KOPT-K1 (cell line): ENCODE measurements at regions not wholly inside any gene's neighbourhood (a gene's known extent, or its start where the extent isn't known, plus 50 kb on each side); places are given as distances from the start of the nearest gene placed in this dataset.

Experiments used
- H3K27ac ChIP-seq: fragments of 200-600 bp; sonication (generic); 2 replicates; pipeline ENCODE4 v1.5.1; 2016; ENCODE audit warnings: antibody characterized with exemption, mild to moderate bottlenecking, low read depth, low read length; ENCODE audit not compliant: poor library complexity, severe bottlenecking
- H3K36me3 ChIP-seq: fragments of 200-600 bp; sonication (generic); 2 replicates; pipeline ENCODE4 v1.5.1; 2017; ENCODE audit warnings: antibody characterized with exemption, mild to moderate bottlenecking, low read length, moderate library complexity; ENCODE audit not compliant: insufficient read depth
- H3K9me3 ChIP-seq: fragments of 200-600 bp; sonication (generic); 2 replicates; pipeline ENCODE4 v1.5.1; 2017; ENCODE audit warnings: antibody characterized with exemption, low read length, mild to moderate bottlenecking; ENCODE audit not compliant: insufficient read depth, poor library complexity, severe bottlenecking

GRCh38 chr6:104572901-104573300, 286.8 kb downstream of the HACE1 start:
- Histone ChIP-seq H3K36me3 (no peaks in the 10 kb centered on the region), H3K27ac (no peak overlapping the region), H3K9me3 (no peaks in the 10 kb centered on the region)

- H3K36me3 ChIP-seq: no peaks in the 10 kb centered on the region
- no peak overlapping the region for H3K27ac ChIP-seq
- H3K9me3 ChIP-seq: no peaks in the 10 kb centered on the region
Measured at GRCh38 chr6:104566411-104566810, 293.3 kb downstream of the HACE1 start.

GRCh38 chr6:104563306-104563705, 296.4 kb downstream of the HACE1 start:
- no peaks in the 10 kb centered on the region for H3K9me3 ChIP-seq
- H3K27ac ChIP-seq: no peak overlapping the region
- H3K36me3 ChIP-seq: no peaks in the 10 kb centered on the region

GRCh38 chr6:104559435-104560202, 300.1 kb downstream of the HACE1 start:
- Histone ChIP-seq H3K9me3 (no peaks in the 10 kb centered on the region), H3K36me3 (no peaks in the 10 kb centered on the region), H3K27ac (no peak overlapping the region)

GRCh38 chr6:104558746-104559145, 301.0 kb downstream of the HACE1 start:
- no peaks in the 10 kb centered on the region for H3K36me3 ChIP-seq
- no peak overlapping the region for H3K27ac ChIP-seq
- H3K9me3 ChIP-seq: no peaks in the 10 kb centered on the region

GRCh38 chr6:104548297-104548696, 311.4 kb downstream of the HACE1 start:
- H3K27ac ChIP-seq: no peak overlapping the region
- H3K9me3 ChIP-seq: no peaks in the 10 kb centered on the region

GRCh38 chr6:104541411-104541810, 318.3 kb downstream of the HACE1 start:
- Histone ChIP-seq H3K9me3 (no peaks in the 10 kb centered on the region), H3K27ac (no peak overlapping the region), H3K36me3 (no peaks in the 10 kb centered on the region)

More at GRCh38 chr6:104548297-104548696, 311.4 kb downstream of the HACE1 start:
- H3K36me3 ChIP-seq: no peaks in the 10 kb centered on the region

GRCh38 chr6:104540743-104541142, 319.0 kb downstream of the HACE1 start:
- H3K9me3 ChIP-seq: no peaks in the 10 kb centered on the region
- H3K36me3 ChIP-seq: no peaks in the 10 kb centered on the region
- no peak overlapping the region for H3K27ac ChIP-seq

GRCh38 chr6:104539173-104539572, 320.5 kb downstream of the HACE1 start:
- no peaks in the 10 kb centered on the region for H3K9me3 ChIP-seq

GRCh38 chr6:104537872-104538271, 321.8 kb downstream of the HACE1 start:
- H3K36me3 ChIP-seq: no peaks in the 10 kb centered on the region
- no peak overlapping the region for H3K27ac ChIP-seq
- H3K9me3 ChIP-seq: no peaks in the 10 kb centered on the region

More at GRCh38 chr6:104539173-104539572, 320.5 kb downstream of the HACE1 start:
- Histone ChIP-seq H3K27ac (no peak overlapping the region), H3K36me3 (no peaks in the 10 kb centered on the region)

GRCh38 chr6:104537180-104537579, 322.5 kb downstream of the HACE1 start:
- Histone ChIP-seq H3K36me3 (no peaks in the 10 kb centered on the region), H3K9me3 (no peaks in the 10 kb centered on the region), H3K27ac (no peak overlapping the region)

- H3K27ac ChIP-seq: no peak overlapping the region
- H3K36me3 ChIP-seq: no peaks in the 10 kb centered on the region
- no peaks in the 10 kb centered on the region for H3K9me3 ChIP-seq
Measured at GRCh38 chr6:104532462-104532861, 327.3 kb downstream of the HACE1 start.

GRCh38 chr6:104531646-104532045, 328.1 kb downstream of the HACE1 start:
- no peaks in the 10 kb centered on the region for H3K9me3 ChIP-seq
- no peak overlapping the region for H3K27ac ChIP-seq
- no peaks in the 10 kb centered on the region for H3K36me3 ChIP-seq

GRCh38 chr6:104527761-104528415, 331.8 kb downstream of the HACE1 start:
- no peak overlapping the region for H3K27ac ChIP-seq
- H3K36me3 ChIP-seq: no peaks in the 10 kb centered on the region
- H3K9me3 ChIP-seq: no peaks in the 10 kb centered on the region

- Histone ChIP-seq H3K36me3 (no peaks in the 10 kb centered on the region), H3K27ac (no peak overlapping the region), H3K9me3 (no peaks in the 10 kb centered on the region)
Measured at GRCh38 chr6:104527311-104527710, 332.4 kb downstream of the HACE1 start.

- Histone ChIP-seq H3K36me3 (no peaks in the 10 kb centered on the region), H3K9me3 (no peaks in the 10 kb centered on the region), H3K27ac (no peak overlapping the region)
Measured at GRCh38 chr6:104526376-104526775, 333.3 kb downstream of the HACE1 start.
